ENCODE measurements at regions not wholly inside any gene's neighbourhood (a gene's known extent, or its start where the extent isn't known, plus 50 kb on each side); places are given as distances from the start of the nearest gene placed in this dataset.
"Not testable (repeated sequence)": the region's sequence is repeated elsewhere in the genome, so short reads cannot be mapped to it uniquely, and the experiment has no call there.

- no peak for DNase-seq (ENCODE audit: low spot score)
Measured at GRCh38 chr10:21463436-21463835, 62.0 kb downstream of the SKIDA1 start.

GRCh38 chr10:21458126-21458871 is 67.2 kb downstream of the SKIDA1 start:
- no peak for DNase-seq (ENCODE audit: low spot score)

- DNase-seq (ENCODE audit: low spot score): no peak
Measured at GRCh38 chr10:21456160-21456559, 69.3 kb downstream of the SKIDA1 start.

GRCh38 chr10:21452203-21452602 is 73.3 kb downstream of the SKIDA1 start:
- DNase-seq (ENCODE audit: low spot score): no peak

GRCh38 chr10:21449288-21449966 is 76.1 kb downstream of the SKIDA1 start:
- no peak for DNase-seq (ENCODE audit: low spot score)

- no peak for DNase-seq (ENCODE audit: low spot score)
Measured at GRCh38 chr10:21445163-21445562, 80.3 kb downstream of the SKIDA1 start.

GRCh38 chr10:21441625-21442024 is 83.9 kb downstream of the SKIDA1 start:
- no peak for DNase-seq (ENCODE audit: low spot score)

- not testable (repeated sequence) for DNase-seq (ENCODE audit: low spot score)
Measured at GRCh38 chr10:21438914-21439313, 86.6 kb downstream of the SKIDA1 start.

- DNase-seq (ENCODE audit: low spot score): no peak
Measured at GRCh38 chr10:21437770-21438382, 87.6 kb downstream of the SKIDA1 start.

GRCh38 chr10:21432266-21432665 is 93.2 kb downstream of the SKIDA1 start:
- no peak for DNase-seq (ENCODE audit: low spot score)

- DNase-seq (ENCODE audit: low spot score): no peak
Measured at GRCh38 chr10:21431799-21432198, 93.7 kb downstream of the SKIDA1 start.

- no peak for DNase-seq (ENCODE audit: low spot score)
Measured at GRCh38 chr10:21427804-21428481, 97.5 kb downstream of the SKIDA1 start.

GRCh38 chr10:21424459-21424861 is 101.0 kb downstream of the SKIDA1 start:
- no peak for DNase-seq (ENCODE audit: low spot score)

GRCh38 chr10:21423850-21424249 is 101.6 kb downstream of the SKIDA1 start:
- no peak for DNase-seq (ENCODE audit: low spot score)

- no peak for DNase-seq (ENCODE audit: low spot score)
Measured at GRCh38 chr10:21423338-21423737, 102.1 kb downstream of the SKIDA1 start.

GRCh38 chr10:21421794-21422193 is 103.7 kb downstream of the SKIDA1 start:
- DNase-seq (ENCODE audit: low spot score): no peak

GRCh38 chr10:21421016-21421415 is 104.5 kb downstream of the SKIDA1 start:
- no peak for DNase-seq (ENCODE audit: low spot score)

- peak; percentile 61 for DNase-seq (ENCODE audit: low spot score)
Measured at GRCh38 chr10:21418981-21419576, 106.4 kb downstream of the SKIDA1 start.

- no peak for DNase-seq (ENCODE audit: low spot score)
Measured at GRCh38 chr10:21417172-21417712, 108.2 kb downstream of the SKIDA1 start.

- no peak for DNase-seq (ENCODE audit: low spot score)
Measured at GRCh38 chr10:21413680-21414079, 111.8 kb downstream of the SKIDA1 start.

GRCh38 chr10:21413268-21413667 is 112.2 kb downstream of the SKIDA1 start:
- DNase-seq (ENCODE audit: low spot score): no peak

All from A172 (cell line).